ENCODE measurements at regions not wholly inside any gene's neighbourhood (a gene's known extent, or its start where the extent isn't known, plus 50 kb on each side); places are given as distances from the start of the nearest gene placed in this dataset.

GRCh38 chr17:15048381-15048780 lies 216.7 kb downstream of the PMP22 start:
- no peak overlapping the region for H3K4me2 ChIP-seq (ENCODE audit: low read length)
- TF ChIP-seq EZH2 (IDR thresholded peaks at IDR 0.05; ENCODE audit: borderline replicate concordance, low read length) (no peak), CTCF (IDR thresholded peaks at IDR 0.05; ENCODE audit: low read length) (no peak)

GRCh38 chr17:15042311-15042710 lies 222.8 kb downstream of the PMP22 start:
- no peaks in the 10 kb centered on the region for H3K36me3 ChIP-seq (ENCODE audit: insufficient read depth, low read length)
- no peak overlapping the region for H3K9ac ChIP-seq (ENCODE audit: low read length)
- no peaks in the 10 kb centered on the region for H3K9me3 ChIP-seq (ENCODE audit: low read length)
- H3F3A ChIP-seq (ENCODE audit: insufficient read depth, low read length) = no peaks in the 10 kb centered on the region
- no peak overlapping the region for H3K27ac ChIP-seq (ENCODE audit: low read depth, low read length, poor library complexity, severe bottlenecking)
- H2AFZ ChIP-seq (ENCODE audit: low read length) = no peak overlapping the region
- H3K4me1 ChIP-seq (ENCODE audit: insufficient read depth, low read length, severe bottlenecking) = no peaks in the 10 kb centered on the region
- no peaks in the 10 kb centered on the region for H3K27me3 ChIP-seq (ENCODE audit: insufficient read depth, low read length)
- H3K9me2 ChIP-seq (ENCODE audit: low read depth, low read length) = no peaks in the 10 kb centered on the region
- no peak overlapping the region for H3K4me3 ChIP-seq (ENCODE audit: low read depth, low read length, poor library complexity, severe bottlenecking)
- H3K79me2 ChIP-seq (ENCODE audit: insufficient read depth, low read length) = no peaks in the 10 kb centered on the region
- no peak for TF ChIP-seq EZH2 (IDR thresholded peaks at IDR 0.05; ENCODE audit: borderline replicate concordance, low read length)
- TF ChIP-seq CTCF (IDR thresholded peaks at IDR 0.05; ENCODE audit: low read length) = no peak
- H4K20me1 ChIP-seq (ENCODE audit: insufficient read depth, low read length) = no peaks in the 10 kb centered on the region
- no peak overlapping the region for H3K4me2 ChIP-seq (ENCODE audit: low read length)

More at GRCh38 chr17:15048381-15048780, 216.7 kb downstream of the PMP22 start:
- Histone ChIP-seq H3K4me3 (ENCODE audit: low read depth, low read length, poor library complexity, severe bottlenecking) (no peak overlapping the region), H3K79me2 (ENCODE audit: insufficient read depth, low read length) (no peaks in the 10 kb centered on the region), H3K9me2 (ENCODE audit: low read depth, low read length) (no peaks in the 10 kb centered on the region), H3K27ac (ENCODE audit: low read depth, low read length, poor library complexity, severe bottlenecking) (no peak overlapping the region), H2AFZ (ENCODE audit: low read length) (no peak overlapping the region), H4K20me1 (ENCODE audit: insufficient read depth, low read length) (no peaks in the 10 kb centered on the region), H3K27me3 (ENCODE audit: insufficient read depth, low read length) (no peaks in the 10 kb centered on the region), H3K9ac (ENCODE audit: low read length) (no peak overlapping the region), H3K4me1 (ENCODE audit: insufficient read depth, low read length, severe bottlenecking) (no peaks in the 10 kb centered on the region), H3K36me3 (ENCODE audit: insufficient read depth, low read length) (no peaks in the 10 kb centered on the region), H3K9me3 (ENCODE audit: low read length) (no peaks in the 10 kb centered on the region), H3F3A (ENCODE audit: insufficient read depth, low read length) (no peaks in the 10 kb centered on the region)

- Histone ChIP-seq H3K79me2 (ENCODE audit: insufficient read depth, low read length) (no peaks in the 10 kb centered on the region), H3K4me1 (ENCODE audit: insufficient read depth, low read length, severe bottlenecking) (no peaks in the 10 kb centered on the region), H3K4me2 (ENCODE audit: low read length) (no peak overlapping the region), H3K27me3 (ENCODE audit: insufficient read depth, low read length) (no peaks in the 10 kb centered on the region), H3K27ac (ENCODE audit: low read depth, low read length, poor library complexity, severe bottlenecking) (no peak overlapping the region), H3K9me3 (ENCODE audit: low read length) (no peaks in the 10 kb centered on the region), H2AFZ (ENCODE audit: low read length) (no peak overlapping the region), H3K36me3 (ENCODE audit: insufficient read depth, low read length) (no peaks in the 10 kb centered on the region), H4K20me1 (ENCODE audit: insufficient read depth, low read length) (no peaks in the 10 kb centered on the region), H3K9me2 (ENCODE audit: low read depth, low read length) (no peaks in the 10 kb centered on the region), H3K9ac (ENCODE audit: low read length) (no peak overlapping the region), H3F3A (ENCODE audit: insufficient read depth, low read length) (no peaks in the 10 kb centered on the region), H3K4me3 (ENCODE audit: low read depth, low read length, poor library complexity, severe bottlenecking) (no peak overlapping the region)
- TF ChIP-seq CTCF (IDR thresholded peaks at IDR 0.05; ENCODE audit: low read length) (no peak), EZH2 (IDR thresholded peaks at IDR 0.05; ENCODE audit: borderline replicate concordance, low read length) (no peak)
Observed at GRCh38 chr17:15039366-15039765, 225.8 kb downstream of the PMP22 start.
